HCT116 (cell line): ENCODE measurements at regions not wholly inside any gene's neighbourhood (a gene's known extent, or its start where the extent isn't known, plus 50 kb on each side); places are given as distances from the start of the nearest gene placed in this dataset.

Experiments used
- CEBPB ChIP-seq: IDR thresholded peaks from 2 replicates; pipeline ENCODE4 v1.6.1; 2012; ENCODE audit warnings: low read depth
- CTCF ChIP-seq, 3 experiments: fragments of 200-600 bp in 1 of 3; sonication (generic) in 1 of 3; IDR thresholded peaks in 2 of 3; conservative IDR thresholded peaks in 1 of 3; 2 replicates each; pipeline ENCODE4 v1.5.1; 2012 to 2017; ENCODE audit warnings: low read depth in 2 of 3, low read length in 2 of 3, antibody characterized with exemption in 1 of 3, borderline replicate concordance in 1 of 3, control low read depth in 1 of 3, mild to moderate bottlenecking in 1 of 3, mixed read lengths in 1 of 3, mixed run types in 1 of 3, moderate library complexity in 1 of 3; ENCODE audit not compliant: insufficient read depth in 1 of 3
- EGR1 ChIP-seq: IDR thresholded peaks from 2 replicates; pipeline ENCODE4 v1.6.1; 2012; ENCODE audit warnings: low read depth
- EZH2phosphoT487 ChIP-seq: fragments of 200-600 bp; IDR thresholded peaks from 2 replicates; pipeline ENCODE4 v1.6.1; 2018; ENCODE audit warnings: antibody characterized with exemption, borderline replicate concordance
- FOSL1 ChIP-seq: IDR thresholded peaks from 2 replicates; pipeline ENCODE4 v1.6.1; 2012; ENCODE audit warnings: low read depth
- MAX ChIP-seq: IDR thresholded peaks from 2 replicates; pipeline ENCODE4 v1.6.1; 2012
- POLR2A ChIP-seq: IDR thresholded peaks from 2 replicates; pipeline ENCODE4 v1.7.0; 2011; ENCODE audit warnings: borderline replicate concordance; ENCODE audit not compliant: insufficient read depth, insufficient read length; ENCODE audit errors: extremely low read depth
- POLR2AphosphoS5 ChIP-seq: IDR thresholded peaks from 2 replicates; pipeline ENCODE4 v1.6.1; 2011; ENCODE audit warnings: mild to moderate bottlenecking, low read depth, low read length, moderate library complexity
- RAD21 ChIP-seq: IDR thresholded peaks from 2 replicates; pipeline ENCODE4 v1.6.1; 2012; ENCODE audit warnings: low read depth, mild to moderate bottlenecking
- SRF ChIP-seq: IDR thresholded peaks from 2 replicates; pipeline ENCODE4 v1.6.1; 2012; ENCODE audit warnings: low read depth
- ZBTB33 ChIP-seq: IDR thresholded peaks from 2 replicates; pipeline ENCODE4 v1.6.1; 2011; ENCODE audit warnings: mild to moderate bottlenecking, low read length, moderate library complexity; ENCODE audit not compliant: insufficient replicate concordance; ENCODE audit errors: extremely low read depth
- ZNF274 ChIP-seq: fragments of 200-500 bp; sonication (Bioruptor generic); IDR thresholded peaks from 2 replicates; pipeline ENCODE4 v1.6.1; 2014; ENCODE audit warnings: mild to moderate bottlenecking, low read depth, low read length, inconsistent platforms

- TF ChIP-seq EGR1 (no peak), CTCF (IDR thresholded peaks at IDR 0.05 in 2 of 3, conservative IDR thresholded peaks at IDR 0.05 in 1 of 3; ENCODE audit: borderline replicate concordance in 1 of 3, insufficient read depth in 1 of 3, low read depth in 2 of 3, low read length in 2 of 3) (no peak), EZH2phosphoT487 (no peak), POLR2A (no peak), ZNF274 (no peak), ZBTB33 (no peak), POLR2AphosphoS5 (no peak), RAD21 (no peak), SRF (no peak), CEBPB (no peak), MAX (no peak), FOSL1 (no peak)
Measured at GRCh38 chr12:114579389-114579788, 104.6 kb downstream of the TBX3 start.
